Neural cell (in vitro differentiated cells): ENCODE measurements at regions not wholly inside any gene's neighbourhood (a gene's known extent, or its start where the extent isn't known, plus 50 kb on each side); places are given as distances from the start of the nearest gene placed in this dataset.

ENCODE experiments used
- H2AFZ ChIP-seq: fragments of 200-600, 300-800 bp; sonication (generic), shearing (Covaris generic); 2 replicates; pipeline ENCODE4 v1.6.0; 2014; ENCODE audit warnings: low read depth, mild to moderate bottlenecking, antibody characterized with exemption, low read length, moderate library complexity
- H3F3A ChIP-seq: fragments of 200-600 bp; shearing (Covaris generic); 2 replicates; pipeline ENCODE4 v1.6.1; 2016; ENCODE audit warnings: mild to moderate bottlenecking, moderate library complexity, mixed read lengths, antibody characterized with exemption, low read length; ENCODE audit not compliant: insufficient read depth, poor library complexity, severe bottlenecking
- H3K27ac ChIP-seq: fragments of 200-600, 300-800 bp; sonication (generic), shearing (Covaris generic); 2 replicates; pipeline ENCODE4 v1.5.1; 2014; ENCODE audit warnings: mild to moderate bottlenecking, low read length, moderate library complexity
- H3K27me3 ChIP-seq: fragments of 300-800, 200-600 bp; sonication (generic), shearing (Covaris generic); 2 replicates; pipeline ENCODE4 v1.6.0; 2014; ENCODE audit warnings: mild to moderate bottlenecking, low read depth, low read length, moderate library complexity; ENCODE audit not compliant: insufficient read depth
- H3K36me3 ChIP-seq: fragments of 300-800, 200-600 bp; sonication (generic), shearing (Covaris generic); 2 replicates; pipeline ENCODE4 v1.5.1; 2014; ENCODE audit warnings: mild to moderate bottlenecking, antibody characterized with exemption, low read length, moderate library complexity; ENCODE audit not compliant: insufficient read depth
- H3K4me2 ChIP-seq: fragments of 300-800, 200-600 bp; sonication (generic), shearing (Covaris generic); 2 replicates; pipeline ENCODE4 v1.6.0; 2014; ENCODE audit warnings: mild to moderate bottlenecking, low read length
- H3K4me3 ChIP-seq: fragments of 300-800, 200-600 bp; sonication (generic), shearing (Covaris generic); 2 replicates; pipeline ENCODE4 v1.5.1; 2014; ENCODE audit warnings: mild to moderate bottlenecking, low read length, moderate library complexity
- H3K79me2 ChIP-seq: fragments of 200-600 bp; shearing (Covaris generic); replicated peaks from 2 replicates; pipeline ENCODE4 v1.6.0; 2014; ENCODE audit warnings: mild to moderate bottlenecking, low read length, moderate library complexity; ENCODE audit not compliant: insufficient read depth
- H3K9ac ChIP-seq: fragments of 300-800, 200-600 bp; sonication (generic), shearing (Covaris generic); 2 replicates; pipeline ENCODE4 v1.6.1; 2016; ENCODE audit warnings: mild to moderate bottlenecking, low read length, mixed read lengths
- H3K9me2 ChIP-seq: fragments of 200-600 bp; shearing (Covaris generic); 2 replicates; pipeline ENCODE4 v1.6.1; 2016; ENCODE audit warnings: mild to moderate bottlenecking, low read length, mixed read lengths; ENCODE audit not compliant: insufficient read depth
- H3K9me3 ChIP-seq: fragments of 200-600, 300-800 bp; sonication (generic), shearing (Covaris generic); 2 replicates; pipeline ENCODE4 v1.6.1; 2016; ENCODE audit warnings: mild to moderate bottlenecking, mixed run types, low read length, moderate library complexity, mixed read lengths
- H4K20me1 ChIP-seq: fragments of 200-600 bp; shearing (Covaris generic); 2 replicates; pipeline ENCODE4 v1.6.1; 2016; ENCODE audit warnings: mild to moderate bottlenecking, mixed run types; ENCODE audit not compliant: insufficient read depth
- CTCF ChIP-seq: fragments of 450-650 bp; IDR thresholded peaks from 2 replicates; pipeline ENCODE4 v1.5.1; 2014; ENCODE audit warnings: antibody characterized with exemption, mild to moderate bottlenecking, moderate library complexity; ENCODE audit not compliant: poor library complexity, severe bottlenecking
- EP300 ChIP-seq: fragments of 450-650 bp; conservative IDR thresholded peaks from 2 replicates; pipeline ENCODE4 v1.6.1; 2014; ENCODE audit warnings: antibody characterized with exemption, mild to moderate bottlenecking, moderate library complexity; ENCODE audit not compliant: poor library complexity, severe bottlenecking
- EZH2 ChIP-seq: fragments of 200-600, 300-800 bp; shearing (Covaris generic), sonication (generic); IDR thresholded peaks from 2 replicates; pipeline ENCODE4 v1.6.1; 2014; ENCODE audit warnings: antibody characterized with exemption, low read length, borderline replicate concordance, mild to moderate bottlenecking; ENCODE audit not compliant: insufficient read depth, poor library complexity, severe bottlenecking
- MXI1 ChIP-seq: fragments of 450-650 bp; conservative IDR thresholded peaks from 2 replicates; pipeline ENCODE4 v1.6.1; 2014; ENCODE audit warnings: antibody characterized with exemption, mild to moderate bottlenecking; ENCODE audit not compliant: poor library complexity, severe bottlenecking
- POLR2AphosphoS5 ChIP-seq: IDR thresholded peaks from 2 replicates; pipeline ENCODE4 v1.6.1; 2012
- RAD21 ChIP-seq: fragments of 450-650 bp; conservative IDR thresholded peaks from 2 replicates; pipeline ENCODE4 v1.6.1; 2014; ENCODE audit warnings: antibody characterized with exemption, mild to moderate bottlenecking, moderate library complexity
- REST ChIP-seq: IDR thresholded peaks from 2 replicates; pipeline ENCODE4 v1.6.1; 2012; ENCODE audit warnings: borderline replicate concordance
- SMC3 ChIP-seq: fragments of 450-650 bp; conservative IDR thresholded peaks from 2 replicates; pipeline ENCODE4 v1.6.1; 2014; ENCODE audit warnings: antibody characterized with exemption, mild to moderate bottlenecking, moderate library complexity; ENCODE audit not compliant: poor library complexity
- TAF1 ChIP-seq: IDR thresholded peaks from 2 replicates; pipeline ENCODE4 v1.6.1; 2012; ENCODE audit warnings: low read depth

GRCh38 chr9:38315085-38315595, 77.4 kb upstream of the ALDH1B1 start:
- no peak overlapping the region for H3K4me2 ChIP-seq
- no peaks in the 10 kb centered on the region for H3K27me3 ChIP-seq
- H4K20me1 ChIP-seq: no peaks in the 10 kb centered on the region
- H2AFZ ChIP-seq: no peak overlapping the region
- H3K9me3 ChIP-seq: no peaks in the 10 kb centered on the region
- no peaks in the 10 kb centered on the region for H3K9me2 ChIP-seq
- H3K4me3 ChIP-seq: no peak overlapping the region
- H3K36me3 ChIP-seq: no peaks in the 10 kb centered on the region
- no peaks in the 10 kb centered on the region for H3K79me2 ChIP-seq
- no peak overlapping the region for H3K9ac ChIP-seq
- no peaks in the 10 kb centered on the region for H3F3A ChIP-seq
- TF ChIP-seq SMC3: no peak
- TF ChIP-seq MXI1: no peak
- no peak for TF ChIP-seq REST
- TF ChIP-seq POLR2AphosphoS5: no peak
- no peak for TF ChIP-seq EZH2
- no peak for TF ChIP-seq TAF1
- TF ChIP-seq RAD21: no peak
- TF ChIP-seq EP300: no peak
- TF ChIP-seq CTCF: no peak
- H3K27ac ChIP-seq: no peak overlapping the region

- TF ChIP-seq EZH2 (no peak), CTCF (no peak), TAF1 (no peak), REST (no peak), POLR2AphosphoS5 (no peak), MXI1 (no peak), EP300 (no peak), SMC3 (no peak), RAD21 (no peak)
- H4K20me1 ChIP-seq: no peaks in the 10 kb centered on the region
- H3K9me3 ChIP-seq: no peaks in the 10 kb centered on the region
- no peaks in the 10 kb centered on the region for H3K36me3 ChIP-seq
- no peak overlapping the region for H3K9ac ChIP-seq
- H3K79me2 ChIP-seq: no peaks in the 10 kb centered on the region
- no peaks in the 10 kb centered on the region for H3F3A ChIP-seq
- no peaks in the 10 kb centered on the region for H3K27me3 ChIP-seq
- H2AFZ ChIP-seq: no peak overlapping the region
- no peak overlapping the region for H3K27ac ChIP-seq
- H3K4me3 ChIP-seq: no peak overlapping the region
- no peak overlapping the region for H3K4me2 ChIP-seq
- H3K9me2 ChIP-seq: no peaks in the 10 kb centered on the region
Observed at GRCh38 chr9:38313421-38313820, 79.1 kb upstream of the ALDH1B1 start.
